ENCODE measurements at regions not wholly inside any gene's neighbourhood (a gene's known extent, or its start where the extent isn't known, plus 50 kb on each side); places are given as distances from the start of the nearest gene placed in this dataset.

- no peak for DNase-seq (ENCODE audit: low read depth, low spot score)
- in situ Hi-C loops (cut with HindIII; ENCODE audit: low pct_unique_long_range_greater_than_20kb, low sequenced_read_pairs) (no loop called here), intact Hi-C loops (cut with micrococcal nuclease; ENCODE audit: unreplicated experiment) (no loop called here)
- TF ChIP-seq TCF7L2 (IDR thresholded peaks at IDR 0.05; ENCODE audit: low read depth, low read length) (no peak), SIN3A (IDR thresholded peaks at IDR 0.05; ENCODE audit: borderline replicate concordance, insufficient read depth, low read depth, low read length) (no peak), POLR2AphosphoS5 (IDR thresholded peaks at IDR 0.05; ENCODE audit: low read depth, low read length) (no peak), REST (IDR thresholded peaks at IDR 0.05; ENCODE audit: insufficient read depth in 1 of 2, low read depth in 2 of 2, low read length in 1 of 2) (no peak), CTCF (IDR thresholded peaks at IDR 0.05) (no peak)
- H3K27me3 ChIP-seq (ENCODE audit: control insufficient read depth, insufficient read depth, low read length) = no peaks in the 10 kb centered on the region
- no peaks in the 10 kb centered on the region for H3K4me1 ChIP-seq (ENCODE audit: control insufficient read depth, insufficient read depth, low read length)
- H3K27ac ChIP-seq (ENCODE audit: low read length) = no peak overlapping the region
- no peaks in the 10 kb centered on the region for H3K36me3 ChIP-seq (ENCODE audit: control insufficient read depth, insufficient read depth, low read length)
- no peaks in the 10 kb centered on the region for H3K9me3 ChIP-seq (ENCODE audit: control insufficient read depth, insufficient read depth, low read depth, low read length)
- no TSS peak for BruUV-seq (replicated peaks)
- ChIA-PET POLR2A (no interaction called here), CTCF (no interaction called here)
- no peak overlapping the region for H3K4me3 ChIP-seq (ENCODE audit: low read depth in 2 of 2, low read length in 2 of 2)
- no peak for ATAC-seq
Observed at GRCh38 chr4:63558709-63559108, 850.5 kb downstream of the TECRL start.

- ATAC-seq = no peak
Observed at GRCh38 chr4:63556332-63556731, 852.9 kb downstream of the TECRL start.

More at GRCh38 chr4:63556332-63556731, 852.9 kb downstream of the TECRL start:
- Histone ChIP-seq H3K9me3 (ENCODE audit: control insufficient read depth, insufficient read depth, low read depth, low read length) (no peaks in the 10 kb centered on the region), H3K36me3 (ENCODE audit: control insufficient read depth, insufficient read depth, low read length) (no peaks in the 10 kb centered on the region), H3K27me3 (ENCODE audit: control insufficient read depth, insufficient read depth, low read length) (no peaks in the 10 kb centered on the region), H3K4me1 (ENCODE audit: control insufficient read depth, insufficient read depth, low read length) (no peaks in the 10 kb centered on the region), H3K4me3 (ENCODE audit: low read depth in 2 of 2, low read length in 2 of 2) (no peak overlapping the region), H3K27ac (ENCODE audit: low read length) (no peak overlapping the region)
- TF ChIP-seq CTCF (IDR thresholded peaks at IDR 0.05) (no peak), REST (IDR thresholded peaks at IDR 0.05; ENCODE audit: insufficient read depth in 1 of 2, low read depth in 2 of 2, low read length in 1 of 2) (no peak), TCF7L2 (IDR thresholded peaks at IDR 0.05; ENCODE audit: low read depth, low read length) (no peak), SIN3A (IDR thresholded peaks at IDR 0.05; ENCODE audit: borderline replicate concordance, insufficient read depth, low read depth, low read length) (no peak), POLR2AphosphoS5 (IDR thresholded peaks at IDR 0.05; ENCODE audit: low read depth, low read length) (no peak)
- intact Hi-C loops (cut with micrococcal nuclease; ENCODE audit: unreplicated experiment) = no loop called here
- in situ Hi-C loops (cut with HindIII; ENCODE audit: low pct_unique_long_range_greater_than_20kb, low sequenced_read_pairs) = no loop called here
- ChIA-PET CTCF (no interaction called here), POLR2A (no interaction called here)
- DNase-seq (ENCODE audit: low read depth, low spot score) = no peak
- no TSS peak for BruUV-seq (replicated peaks)

Measured in Panc1 (cell line).